Caco-2 (cell line): ENCODE measurements at regions not wholly inside any gene's neighbourhood (a gene's known extent, or its start where the extent isn't known, plus 50 kb on each side); places are given as distances from the start of the nearest gene placed in this dataset.

Experiments used
- BruUV-seq: library from RNA; stranded (reverse); fragments of 400-500 nt; replicated peaks from 2 replicates; lab custom pipeline; 2021; lab: Mats Ljungman, UMichigan
- CTCF ChIA-PET: fragments of 300-600 bp; sonication (Branson Sonifier 250); formaldehyde crosslinking; loops from one replicate; lab custom pipeline; 2022; ENCODE audit warnings: antibody characterized with exemption; lab: Charles Lee
- POLR2A ChIA-PET: fragments of 300-600 bp; sonication (Branson Sonifier 250); formaldehyde crosslinking; loops from one replicate; lab custom pipeline; 2022; ENCODE audit warnings: antibody characterized with exemption; lab: Charles Lee
- DNase-seq, 2 experiments: peaks; one replicate each; pipeline versions ENCODE4 v3.0.0 to v3.0.0-alpha.2; 2020 to 2022
- H3K27me3 ChIP-seq: replicated peaks from 2 replicates; pipeline ENCODE4 v1.6.0; 2011; ENCODE audit warnings: low read length; ENCODE audit not compliant: control insufficient read depth, insufficient read depth
- H3K36me3 ChIP-seq: 2 replicates; pipeline ENCODE4 v1.5.1; 2011; ENCODE audit warnings: low read length; ENCODE audit not compliant: control insufficient read depth, insufficient read depth
- H3K4me1 ChIP-seq: fragments of 250-450 bp; sonication (Bioruptor Pico); 2 replicates; pipeline ENCODE4 v1.5.1; 2020; ENCODE audit warnings: mild to moderate bottlenecking
- H3K4me3 ChIP-seq: 2 replicates; pipeline ENCODE4 v1.5.1; 2011; ENCODE audit warnings: low read depth, mild to moderate bottlenecking, control low read depth, low read length
- H3K9me3 ChIP-seq: fragments of 250-450 bp; sonication (Bioruptor Pico); 2 replicates; pipeline ENCODE4 v1.5.1; 2020; ENCODE audit warnings: mild to moderate bottlenecking, moderate library complexity
- H3K27ac Mint-ChIP-seq: one replicate; pipeline ENCODE4 v1.8.0; 2022; ENCODE audit warnings: mixed read lengths; ENCODE audit not compliant: unreplicated experiment
- H3K27me3 Mint-ChIP-seq: one replicate; pipeline ENCODE4 v1.8.0; 2022; ENCODE audit warnings: mixed read lengths; ENCODE audit not compliant: insufficient read depth, unreplicated experiment
- H3K36me3 Mint-ChIP-seq: one replicate; pipeline ENCODE4 v1.8.0; 2022; ENCODE audit warnings: mild to moderate bottlenecking, mixed read lengths; ENCODE audit not compliant: insufficient read depth, unreplicated experiment
- H3K4me1 Mint-ChIP-seq: one replicate; pipeline ENCODE4 v1.8.0; 2022; ENCODE audit warnings: low read depth, mixed read lengths; ENCODE audit not compliant: unreplicated experiment
- H3K4me3 Mint-ChIP-seq: one replicate; pipeline ENCODE4 v1.8.0; 2022; ENCODE audit warnings: mild to moderate bottlenecking, moderate library complexity, mixed read lengths; ENCODE audit not compliant: unreplicated experiment
- H3K9me3 Mint-ChIP-seq: one replicate; pipeline ENCODE4 v1.8.0; 2022; ENCODE audit warnings: mixed read lengths; ENCODE audit not compliant: unreplicated experiment
- CTCF ChIP-seq, 2 experiments: fragments of 200-600 bp in 1 of 2; IDR thresholded peaks; 1 replicate in 1 of 2; 2 replicates in 1 of 2; pipeline versions ENCODE4 v1.5.1 to v1.8.0; 2011 to 2022; ENCODE audit warnings: antibody characterized with exemption in 1 of 2, control low read depth in 1 of 2, inconsistent platforms in 1 of 2, low read depth in 1 of 2, low read length in 1 of 2, mild to moderate bottlenecking in 1 of 2, moderate library complexity in 1 of 2; ENCODE audit not compliant: insufficient read depth in 1 of 2, severe bottlenecking in 1 of 2, unreplicated experiment in 1 of 2
- intact Hi-C: fragments of 100-400 bp; cut with micrococcal nuclease; formaldehyde crosslinking; loops from one replicate; pipeline ENCODE4 v1.10.0; 2022; ENCODE audit not compliant: unreplicated experiment

- Mint-ChIP-seq H3K36me3 (peaks cover 10% of the 10 kb centered on the region), H3K27me3 (no peaks in the 10 kb centered on the region), H3K4me3 (no peak overlapping the region), H3K9me3 (no peaks in the 10 kb centered on the region), H3K27ac (no peak overlapping the region), H3K4me1 (peaks cover 15% of the 10 kb centered on the region)
- BruUV-seq, result no TSS peak
- POLR2A ChIA-PET, result no interaction called here
- intact Hi-C loops, result no loop called here
- H3K36me3 ChIP-seq, result no peaks in the 10 kb centered on the region; the same call in none of the 2 replicates
- no peaks in the 10 kb centered on the region for H3K9me3 ChIP-seq
- no peak overlapping the region for H3K4me3 ChIP-seq
- DNase-seq, result no peak
- CTCF ChIA-PET, result no interaction called here
- peaks cover 56% of the 10 kb centered on the region for H3K4me1 ChIP-seq
- no peak for TF ChIP-seq CTCF (IDR thresholded peaks at IDR 0.05; ENCODE audit: insufficient read depth in 1 of 2, low read depth in 1 of 2, low read length in 1 of 2, severe bottlenecking in 1 of 2, unreplicated experiment in 1 of 2)
- H3K27me3 ChIP-seq, result no peaks in the 10 kb centered on the region
Observed at GRCh38 chr17:77422748-77423113, 282.0 kb downstream of the SEC14L1 start.

GRCh38 chr17:77423589-77424451, 283.1 kb downstream of the SEC14L1 start:
- peaks cover 21% of the 10 kb centered on the region for H3K4me1 Mint-ChIP-seq
- H3K36me3 Mint-ChIP-seq, result peaks cover 10% of the 10 kb centered on the region
- H3K9me3 Mint-ChIP-seq, result no peaks in the 10 kb centered on the region
- no peak for TF ChIP-seq CTCF (IDR thresholded peaks at IDR 0.05; ENCODE audit: insufficient read depth in 1 of 2, low read depth in 1 of 2, low read length in 1 of 2, severe bottlenecking in 1 of 2, unreplicated experiment in 1 of 2)
- H3K27me3 Mint-ChIP-seq, result no peaks in the 10 kb centered on the region
- peak overlapping the region; percentile 80 for H3K27ac Mint-ChIP-seq
- DNase-seq, result no peak
- CTCF ChIA-PET, result no interaction called here
- intact Hi-C loops, result no loop called here
- Histone ChIP-seq H3K36me3 (no peaks in the 10 kb centered on the region; the same call in none of the 2 replicates), H3K4me3 (no peak overlapping the region), H3K9me3 (no peaks in the 10 kb centered on the region), H3K27me3 (no peaks in the 10 kb centered on the region), H3K4me1 (peaks cover 45% of the 10 kb centered on the region)
- H3K4me3 Mint-ChIP-seq, result no peak overlapping the region
- no TSS peak for BruUV-seq
- POLR2A ChIA-PET, result no interaction called here

GRCh38 chr17:77424585-77425344, 284.0 kb downstream of the SEC14L1 start:
- BruUV-seq, result no TSS peak
- Mint-ChIP-seq H3K27me3 (no peaks in the 10 kb centered on the region), H3K4me3 (no peak overlapping the region), H3K9me3 (no peaks in the 10 kb centered on the region), H3K4me1 (peaks cover 29% of the 10 kb centered on the region), H3K27ac (no peak overlapping the region), H3K36me3 (peaks cover 16% of the 10 kb centered on the region)
- Histone ChIP-seq H3K27me3 (no peaks in the 10 kb centered on the region), H3K4me3 (no peak overlapping the region), H3K36me3 (no peaks in the 10 kb centered on the region; the same call in none of the 2 replicates), H3K9me3 (no peaks in the 10 kb centered on the region), H3K4me1 (peaks cover 38% of the 10 kb centered on the region)
- DNase-seq, result no peak
- TF ChIP-seq CTCF (IDR thresholded peaks at IDR 0.05; ENCODE audit: insufficient read depth in 1 of 2, low read depth in 1 of 2, low read length in 1 of 2, severe bottlenecking in 1 of 2, unreplicated experiment in 1 of 2), result no peak
- ChIA-PET POLR2A (no interaction called here), CTCF (no interaction called here)
- intact Hi-C loops, result no loop called here
